DOHH2 (cell line): ENCODE measurements at regions not wholly inside any gene's neighbourhood (a gene's known extent, or its start where the extent isn't known, plus 50 kb on each side); places are given as distances from the start of the nearest gene placed in this dataset.

Experiments used
- CTCF ChIP-seq: fragments of 200-600 bp; sonication (generic); IDR thresholded peaks from one replicate; pipeline ENCODE4 v1.5.1; 2014; ENCODE audit warnings: antibody characterized with exemption, mild to moderate bottlenecking, low read depth, low read length; ENCODE audit not compliant: poor library complexity, severe bottlenecking
- EZH2phosphoT487 ChIP-seq: fragments of 200-600 bp; sonication (generic); IDR thresholded peaks from 2 replicates; pipeline ENCODE4 v1.6.1; 2017; ENCODE audit warnings: borderline replicate concordance, mild to moderate bottlenecking, antibody characterized with exemption, low read length, moderate library complexity, mixed read lengths

DNA sequence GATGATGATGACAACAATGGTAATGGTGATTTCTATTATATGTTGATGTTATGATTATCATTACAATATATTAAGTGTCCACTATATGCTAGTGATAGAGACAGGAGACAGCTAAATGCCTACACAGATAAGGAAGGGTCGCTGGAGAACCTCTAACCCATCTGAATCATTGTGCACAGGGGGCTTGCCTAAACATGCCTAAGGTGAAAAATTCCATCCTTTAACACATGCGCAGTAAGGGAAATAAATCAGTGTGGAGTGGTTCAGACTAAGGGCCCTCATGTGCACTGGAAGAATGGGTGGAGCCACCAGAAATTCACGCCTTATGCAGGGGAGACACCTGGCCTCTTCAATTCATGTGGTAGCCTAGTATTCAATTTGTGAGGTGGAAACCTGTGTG, 120.4 kb downstream of the TPBG start:
- TF ChIP-seq CTCF (no peak), EZH2phosphoT487 (no peak)
